Fibroblast of upper back skin (primary cell): ENCODE measurements at regions not wholly inside any gene's neighbourhood (a gene's known extent, or its start where the extent isn't known, plus 50 kb on each side); places are given as distances from the start of the nearest gene placed in this dataset.
"Not testable (repeated sequence)": the region's sequence is repeated elsewhere in the genome, so short reads cannot be mapped to it uniquely, and the experiment has no call there.

Source experiments
- DNase-seq: peaks from one replicate; pipeline ENCODE4 v3.0.0-alpha.2; 2013

- DNase-seq, result no peak
Measured at GRCh38 chr3:62926494-62926893, 51.3 kb upstream of the CADPS start.

DNA sequence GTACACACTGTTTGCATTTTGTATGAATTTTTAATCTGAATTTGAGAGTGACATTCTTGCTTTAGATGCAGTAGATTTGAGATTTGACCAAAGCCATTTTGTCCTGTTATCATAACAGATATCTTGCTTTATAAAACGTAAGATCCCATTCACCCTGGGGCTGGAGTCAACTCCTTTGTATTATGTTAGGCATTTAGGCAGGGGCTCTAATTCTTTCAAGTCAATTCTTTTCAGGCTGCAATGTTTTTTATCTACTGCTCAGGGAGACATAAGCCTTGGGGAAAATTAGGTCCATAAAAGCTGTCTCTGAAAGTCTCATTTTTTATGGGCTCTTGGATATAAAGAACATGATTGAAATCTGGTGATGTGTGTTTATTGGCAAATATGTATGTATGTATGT, 53.0 kb upstream of the CADPS start:
- no peak for DNase-seq

DNA sequence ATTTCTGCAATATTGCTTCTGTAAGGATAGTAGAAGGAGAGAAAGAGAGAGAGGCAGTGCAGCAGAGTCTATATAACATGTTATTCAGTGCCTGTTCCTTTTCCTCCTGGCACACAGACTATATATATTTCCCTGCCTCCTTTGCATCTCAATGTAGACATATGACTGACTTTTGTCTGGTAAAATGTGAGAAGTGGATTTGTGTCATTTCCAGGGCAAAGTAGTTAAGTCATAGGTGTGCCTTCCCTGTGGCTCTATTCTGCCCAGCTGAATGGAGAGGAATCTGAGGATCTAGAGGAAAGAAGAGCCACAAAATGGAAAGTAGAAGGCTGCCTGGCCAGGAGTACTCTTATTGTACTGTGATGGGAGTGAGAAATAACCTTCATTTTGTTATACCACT, 54.6 kb upstream of the CADPS start:
- DNase-seq, result no peak

DNA sequence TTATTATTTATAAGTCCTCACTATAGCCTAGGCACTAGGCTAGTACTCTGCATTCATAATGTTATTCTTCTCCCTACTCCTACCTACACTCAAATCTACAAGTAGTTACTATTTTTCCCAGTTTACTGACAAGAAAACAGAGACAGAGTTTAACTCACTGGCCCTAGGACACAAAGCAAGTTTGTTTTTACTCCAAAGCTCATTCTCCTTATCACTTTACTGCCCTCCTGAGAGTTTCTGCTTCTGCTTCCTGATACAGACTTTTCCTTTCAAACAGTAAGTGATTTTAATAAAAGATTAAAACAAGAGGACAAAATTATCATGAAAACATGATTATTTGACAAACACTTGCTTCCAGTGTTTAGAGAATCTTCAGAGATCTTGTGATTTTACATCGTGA, 60.6 kb upstream of the CADPS start:
- DNase-seq, result no peak

DNA sequence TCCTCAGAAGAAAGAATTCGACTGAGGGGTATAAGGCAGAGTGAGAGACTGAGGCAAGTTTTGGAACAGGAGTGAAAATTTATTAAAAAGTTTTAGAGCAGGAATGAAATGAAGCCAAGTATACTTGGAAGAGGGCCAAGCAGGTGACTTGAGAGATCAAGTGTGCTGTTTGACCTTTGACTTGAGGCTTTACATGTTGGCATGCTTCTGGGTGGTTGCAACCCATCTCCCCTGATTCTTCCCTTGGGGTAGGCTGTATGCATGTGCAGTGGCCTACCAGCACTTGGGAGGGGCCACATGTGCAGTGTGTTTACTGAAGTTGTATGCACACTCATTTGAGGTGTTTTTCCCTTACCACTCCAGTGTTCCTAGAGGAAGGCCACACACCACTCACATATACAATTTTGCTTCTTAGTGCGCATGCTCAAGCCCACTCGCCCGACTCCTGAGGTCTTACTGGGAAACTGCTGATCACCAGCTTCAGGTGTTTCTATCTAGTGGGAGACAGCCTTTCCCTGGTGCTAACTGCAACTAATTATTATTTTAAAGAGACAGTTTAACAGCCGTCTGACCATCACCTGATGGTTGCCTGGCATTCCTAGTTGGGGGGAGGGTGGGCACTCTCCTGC, 61.5 kb upstream of the CADPS start:
- no peak for DNase-seq

GRCh38 chr3:62938583-62938982, 63.4 kb upstream of the CADPS start:
- DNase-seq, result no peak

DNA sequence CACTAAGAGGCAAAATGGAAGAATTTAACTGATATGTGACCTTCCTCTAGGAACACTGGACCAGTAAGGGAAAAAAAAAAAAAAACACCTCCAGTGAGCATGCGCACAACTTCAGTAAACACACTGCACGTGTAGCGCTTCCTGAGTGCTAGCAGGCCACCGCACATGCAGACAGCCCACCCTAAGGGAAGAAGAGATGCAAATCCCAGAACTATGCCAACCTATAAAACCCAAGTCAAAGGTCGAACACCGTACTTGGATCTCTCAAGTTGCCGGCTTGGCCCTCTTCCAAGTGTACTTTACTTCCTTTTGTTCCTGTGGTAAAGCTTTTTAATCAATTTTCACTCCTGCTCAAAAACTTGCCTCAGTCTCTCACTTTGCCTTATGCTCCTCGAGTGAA, 64.5 kb upstream of the CADPS start:
- no peak for DNase-seq

DNA sequence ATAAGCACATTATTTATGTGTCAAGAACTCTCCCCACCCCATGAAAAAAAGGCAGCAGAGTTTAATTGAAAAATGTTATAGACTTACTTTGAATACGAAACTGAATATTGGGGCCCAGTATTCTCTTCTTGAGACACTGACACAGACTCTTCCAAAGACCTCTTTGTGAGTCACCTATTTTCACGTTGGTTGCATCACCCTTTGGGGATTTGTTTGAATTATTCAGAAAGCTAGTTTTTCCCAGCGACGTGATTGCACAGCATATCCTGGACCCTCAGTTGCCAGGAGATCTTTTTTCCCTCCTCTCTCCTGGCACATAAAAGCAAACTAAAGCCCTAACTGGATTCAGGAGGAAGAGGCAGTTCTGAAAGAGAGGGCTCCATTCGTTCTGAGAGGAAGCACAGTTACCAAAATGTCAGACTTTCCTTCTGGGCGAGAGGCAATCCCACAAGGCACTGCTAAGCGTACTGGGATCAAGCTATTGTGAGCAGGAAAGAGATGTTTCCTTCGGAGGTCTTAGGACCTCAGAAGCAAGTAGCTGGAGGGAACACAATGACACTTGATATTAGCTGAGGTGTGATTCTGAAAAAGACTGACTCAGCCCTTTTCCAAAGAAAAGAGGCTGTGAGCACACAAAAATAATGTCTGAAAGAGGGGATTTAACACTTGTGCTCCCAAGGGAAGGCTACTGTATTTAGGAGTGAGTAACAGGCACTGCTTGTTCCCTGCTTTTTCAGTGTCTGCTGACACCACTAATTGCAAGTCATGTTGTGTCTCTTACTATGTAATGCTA, 65.8 kb upstream of the CADPS start:
- DNase-seq, result peak; percentile 96

GRCh38 chr3:62942227-62942626, 67.0 kb upstream of the CADPS start:
- DNase-seq, result peak; percentile 8

DNA sequence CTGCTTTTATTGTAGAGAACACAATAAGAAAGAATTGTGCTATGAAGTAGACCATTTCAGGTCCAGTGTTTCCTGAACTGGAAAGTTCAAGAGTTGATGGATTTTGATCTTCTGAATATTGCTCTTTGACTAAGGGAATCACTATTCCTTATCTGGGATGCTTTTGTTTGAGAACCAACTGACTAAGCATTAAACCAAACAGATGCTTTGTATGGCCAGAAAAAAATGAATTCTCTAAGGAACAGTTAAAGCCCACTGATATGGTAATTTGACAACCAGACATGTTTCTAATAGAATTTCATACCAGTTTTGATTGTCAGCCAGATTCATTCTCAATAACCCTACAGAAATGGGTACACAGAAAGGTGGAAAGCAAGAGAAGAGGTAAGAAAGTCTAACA, 67.5 kb upstream of the CADPS start:
- peak; percentile 6 for DNase-seq

- no peak for DNase-seq
Measured at GRCh38 chr3:62948921-62949320, 73.7 kb upstream of the CADPS start.

- DNase-seq, result no peak
Measured at GRCh38 chr3:62950210-62950609, 75.0 kb upstream of the CADPS start.

DNA sequence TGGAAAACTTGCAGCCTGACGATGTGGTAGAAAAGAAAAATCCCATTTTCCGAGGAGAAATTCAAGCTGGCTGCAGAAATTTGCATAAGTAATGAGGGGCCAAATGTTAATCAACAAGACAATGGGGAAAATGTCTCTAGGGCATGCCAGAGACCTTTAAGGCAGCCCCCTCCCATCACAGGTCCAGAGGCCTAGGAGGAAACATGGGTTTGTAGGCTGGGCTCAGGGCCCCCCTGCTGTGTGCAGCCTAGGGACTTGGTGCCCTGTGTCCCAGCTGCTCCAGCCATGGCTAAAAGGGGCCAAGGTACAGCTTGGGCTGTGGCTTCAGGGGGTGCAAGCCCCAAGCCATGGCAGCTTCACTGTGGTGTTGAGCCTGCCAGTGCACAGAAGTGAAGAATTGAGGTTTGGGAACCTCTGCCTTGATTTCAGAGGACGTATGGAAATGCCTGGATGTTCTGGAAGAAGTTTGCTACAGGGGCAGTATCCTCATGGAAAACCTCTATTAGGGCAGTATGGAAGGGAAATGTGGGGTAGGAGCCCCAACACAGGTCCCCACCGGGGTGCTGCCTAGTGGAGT, 75.9 kb upstream of the CADPS start:
- DNase-seq, result no peak

DNA sequence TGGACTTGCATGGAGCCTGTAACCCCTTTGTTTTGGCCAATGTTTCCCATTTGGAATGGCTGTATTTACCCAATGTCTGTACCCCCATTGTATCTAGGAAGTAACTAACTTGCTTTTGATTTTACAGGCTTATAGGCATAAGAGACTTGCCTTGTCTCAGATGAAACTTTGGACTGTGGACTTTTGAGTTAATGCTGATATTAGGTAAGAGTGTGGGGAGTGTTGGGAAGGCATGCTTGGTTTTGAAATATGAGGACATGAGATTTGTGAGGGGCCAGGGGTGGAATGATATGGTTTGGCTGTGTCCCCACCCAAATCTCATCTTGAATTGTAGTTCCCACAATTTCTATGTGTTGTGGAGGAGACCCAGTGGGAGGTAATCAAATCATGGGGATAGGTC, 76.7 kb upstream of the CADPS start:
- DNase-seq, result not testable (repeated sequence)

- DNase-seq, result no peak
Measured at GRCh38 chr3:62954580-62954979, 79.4 kb upstream of the CADPS start.

DNA sequence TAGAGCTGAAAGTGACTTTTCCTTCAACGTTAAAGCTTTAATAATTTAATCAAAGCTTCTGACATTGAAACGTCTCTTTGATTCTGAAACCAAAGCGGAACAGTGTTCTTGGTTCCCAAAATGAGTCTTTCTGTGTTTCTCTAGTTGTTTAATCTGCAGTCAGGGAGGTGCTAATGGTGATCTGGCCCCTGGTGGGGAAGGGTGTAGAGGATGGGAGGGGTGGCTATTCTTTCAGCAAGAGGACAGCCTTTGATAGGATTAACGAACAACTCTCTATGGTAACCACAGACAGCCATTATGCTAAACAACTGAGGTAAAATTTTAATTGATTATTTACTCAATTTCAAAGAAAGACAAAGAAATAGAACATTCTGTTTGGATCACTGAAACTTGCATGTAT, 79.9 kb upstream of the CADPS start:
- no peak for DNase-seq

DNA sequence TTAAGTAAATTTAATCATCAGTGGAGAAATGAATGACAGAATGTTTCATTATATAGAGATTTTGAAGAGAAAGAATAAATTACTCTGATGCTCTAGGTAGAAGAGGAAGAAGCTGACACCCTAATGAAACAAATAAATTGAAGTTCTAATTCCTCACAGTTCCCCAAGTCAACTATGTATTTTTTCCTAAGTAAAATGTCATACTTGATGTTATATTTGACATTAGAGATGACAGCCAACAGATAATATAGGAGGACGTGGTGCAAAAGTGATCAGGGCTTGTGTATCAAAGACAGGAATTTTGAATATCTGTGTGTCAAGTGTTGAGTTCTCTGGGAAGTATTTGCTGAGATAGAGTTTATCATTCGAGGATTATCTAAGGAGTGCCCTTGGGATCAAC, 81.2 kb upstream of the CADPS start:
- DNase-seq, result no peak

- DNase-seq, result no peak
Measured at GRCh38 chr3:62961874-62962556, 86.8 kb upstream of the CADPS start.

- DNase-seq, result peak; percentile 36
Measured at GRCh38 chr3:62962714-62963113, 87.5 kb upstream of the CADPS start.

GRCh38 chr3:62965311-62965710, 90.1 kb upstream of the CADPS start:
- peak; percentile 60 for DNase-seq

- DNase-seq, result no peak
Measured at GRCh38 chr3:62968128-62968527, 92.9 kb upstream of the CADPS start.

GRCh38 chr3:62970648-62971047, 95.4 kb upstream of the CADPS start:
- DNase-seq, result peak; percentile 49

GRCh38 chr3:62975566-62975965, 100.3 kb upstream of the CADPS start:
- peak; percentile 4 for DNase-seq

DNA sequence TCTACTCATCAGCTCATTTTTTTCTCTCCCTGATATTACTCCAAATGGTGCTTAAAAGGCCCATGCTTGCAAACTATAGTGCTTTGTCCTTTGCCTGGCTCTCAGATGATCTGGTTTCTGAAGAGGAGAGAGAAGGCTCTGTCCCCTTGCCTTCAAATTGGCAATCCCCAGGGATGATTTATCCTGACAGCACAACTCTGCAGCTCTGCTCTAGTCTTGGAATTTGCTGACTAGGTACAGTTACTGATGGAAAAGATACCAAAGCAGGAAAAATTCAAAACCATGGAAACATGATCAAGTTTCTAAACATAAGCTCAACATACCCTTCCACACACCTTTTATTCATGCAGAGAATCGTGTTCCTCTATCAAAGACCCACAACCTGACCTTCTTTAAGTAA, 106.7 kb upstream of the CADPS start:
- no peak for DNase-seq
